ENCODE measurements at regions not wholly inside any gene's neighbourhood (a gene's known extent, or its start where the extent isn't known, plus 50 kb on each side); places are given as distances from the start of the nearest gene placed in this dataset.

DNA sequence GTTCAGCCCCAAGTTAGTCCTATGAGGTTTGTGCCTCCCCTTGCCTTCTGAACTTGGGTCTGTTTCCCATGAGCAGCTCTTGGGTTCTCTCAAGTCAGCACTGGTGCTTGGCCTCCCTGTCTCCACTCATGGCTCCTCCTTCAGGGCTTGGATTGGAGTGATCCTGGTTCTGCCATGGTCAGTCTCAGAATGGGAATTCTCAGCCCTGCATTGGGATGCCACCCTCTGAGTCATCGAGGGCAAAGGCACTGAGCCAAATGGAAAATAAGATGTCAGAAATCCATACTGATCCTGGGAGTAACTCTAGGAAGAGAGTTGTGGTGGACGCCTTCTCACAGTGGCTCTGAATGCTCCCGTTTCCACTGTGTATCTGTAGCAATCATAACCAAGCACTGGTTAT lies 233.4 kb upstream of the HABP2 start:
- no peak overlapping the region for H2AK5ac ChIP-seq (ENCODE audit: low read length)
- DNase-seq = no peak
- no peak overlapping the region for H2BK15ac ChIP-seq (replicated peaks; ENCODE audit: low read depth)
- no CpG with 5 or more reads among the region's 3 CpGs for WGBS (ENCODE audit: extremely low coverage, insufficient coverage, low lambda C conversion rate)
- H3K79me1 ChIP-seq (ENCODE audit: low read length) = no peaks in the 10 kb centered on the region
- no peak overlapping the region for H3K4ac ChIP-seq (ENCODE audit: low read depth, low read length)
- no peak overlapping the region for H3K56ac ChIP-seq (ENCODE audit: low read length)
- no peaks in the 10 kb centered on the region for H3K36me3 ChIP-seq (ENCODE audit: control insufficient read depth, insufficient read depth, low read length)
- H3K4me2 ChIP-seq (ENCODE audit: low read length) = no peak overlapping the region
- H3K4me3 ChIP-seq (ENCODE audit: low read length) = no peak overlapping the region
- H3K18ac ChIP-seq (ENCODE audit: low read length) = no peak overlapping the region
- H4K8ac ChIP-seq (ENCODE audit: low read depth, low read length) = no peak overlapping the region
- no peak overlapping the region for H4K5ac ChIP-seq (ENCODE audit: low read length)
- H3K9ac ChIP-seq (ENCODE audit: low read length) = no peak overlapping the region
- no peak overlapping the region for H3K27ac ChIP-seq (ENCODE audit: low read depth, low read length)
- no peak overlapping the region for H2BK5ac ChIP-seq (ENCODE audit: low read length)
- no peak overlapping the region for H2BK120ac ChIP-seq (ENCODE audit: low read depth, low read length)
- H3K27me3 ChIP-seq (ENCODE audit: insufficient read depth, low read length, poor library complexity) = no peaks in the 10 kb centered on the region
- no peak overlapping the region for H3K23ac ChIP-seq (ENCODE audit: low read length)
- H3K79me2 ChIP-seq (ENCODE audit: control insufficient read depth, insufficient read depth, low read length) = no peaks in the 10 kb centered on the region
- H3K4me1 ChIP-seq (ENCODE audit: control insufficient read depth, low read depth, low read length) = no peaks in the 10 kb centered on the region

DNA sequence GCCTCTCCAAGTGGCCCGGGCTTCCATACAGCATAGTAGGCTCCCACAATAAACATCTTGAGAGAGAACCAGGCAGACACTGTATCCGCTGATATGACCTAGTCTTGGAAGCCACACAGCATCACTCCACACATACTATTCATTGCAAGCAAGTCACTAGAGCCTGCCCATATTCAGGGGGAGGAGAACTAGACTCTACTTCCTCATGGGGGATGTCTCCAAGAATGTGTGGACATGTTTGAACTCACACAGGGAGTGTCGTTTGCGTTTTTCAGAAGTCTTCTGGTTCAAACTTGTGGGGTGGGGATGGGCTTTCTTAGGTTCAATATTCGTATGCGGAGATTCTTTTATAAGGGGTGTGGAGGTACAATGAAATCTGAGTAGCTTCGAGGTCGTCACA lies 232.6 kb upstream of the HABP2 start:
- no CpG with 5 or more reads among the region's 8 CpGs for WGBS (ENCODE audit: extremely low coverage, insufficient coverage, low lambda C conversion rate)
- Histone ChIP-seq H4K5ac (ENCODE audit: low read length) (no peak overlapping the region), H2BK5ac (ENCODE audit: low read length) (no peak overlapping the region), H3K79me1 (ENCODE audit: low read length) (no peaks in the 10 kb centered on the region), H3K27ac (ENCODE audit: low read depth, low read length) (no peak overlapping the region), H4K8ac (ENCODE audit: low read depth, low read length) (no peak overlapping the region), H3K36me3 (ENCODE audit: control insufficient read depth, insufficient read depth, low read length) (no peaks in the 10 kb centered on the region), H2BK15ac (replicated peaks; ENCODE audit: low read depth) (no peak overlapping the region), H3K4me2 (ENCODE audit: low read length) (no peak overlapping the region), H3K4me3 (ENCODE audit: low read length) (no peak overlapping the region), H2AK5ac (ENCODE audit: low read length) (no peak overlapping the region), H3K18ac (ENCODE audit: low read length) (no peak overlapping the region), H3K23ac (ENCODE audit: low read length) (no peak overlapping the region), H3K56ac (ENCODE audit: low read length) (no peak overlapping the region), H3K79me2 (ENCODE audit: control insufficient read depth, insufficient read depth, low read length) (no peaks in the 10 kb centered on the region), H2BK120ac (ENCODE audit: low read depth, low read length) (no peak overlapping the region), H3K4me1 (ENCODE audit: control insufficient read depth, low read depth, low read length) (no peaks in the 10 kb centered on the region), H3K9ac (ENCODE audit: low read length) (no peak overlapping the region), H3K4ac (ENCODE audit: low read depth, low read length) (no peak overlapping the region), H3K27me3 (ENCODE audit: insufficient read depth, low read length, poor library complexity) (no peaks in the 10 kb centered on the region)
- DNase-seq = no peak

DNA sequence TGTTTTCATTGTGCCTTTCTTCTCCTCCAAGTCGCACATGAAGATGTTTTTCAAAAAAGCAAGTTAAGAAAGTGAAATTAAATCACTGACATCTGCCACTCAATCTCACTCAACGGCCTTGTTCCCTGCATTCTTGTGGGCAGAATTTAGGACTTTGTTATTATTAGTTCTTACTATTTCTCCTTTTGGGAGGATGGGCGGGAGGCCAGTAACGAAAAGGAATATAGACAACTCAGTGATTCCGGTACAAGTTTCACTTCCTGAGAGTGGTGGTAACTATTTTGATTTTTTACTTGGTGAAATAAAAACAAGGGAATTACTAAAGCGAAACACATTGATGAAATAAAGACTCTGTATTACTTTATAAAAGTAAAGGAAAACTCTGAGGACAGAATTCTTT lies 231.9 kb upstream of the HABP2 start:
- Histone ChIP-seq H2BK15ac (replicated peaks; ENCODE audit: low read depth) (no peak overlapping the region), H4K5ac (ENCODE audit: low read length) (no peak overlapping the region), H3K4me2 (ENCODE audit: low read length) (no peak overlapping the region), H3K23ac (ENCODE audit: low read length) (no peak overlapping the region), H3K4me3 (ENCODE audit: low read length) (no peak overlapping the region), H3K56ac (ENCODE audit: low read length) (no peak overlapping the region), H3K79me2 (ENCODE audit: control insufficient read depth, insufficient read depth, low read length) (no peaks in the 10 kb centered on the region), H3K4me1 (ENCODE audit: control insufficient read depth, low read depth, low read length) (no peaks in the 10 kb centered on the region), H3K27ac (ENCODE audit: low read depth, low read length) (no peak overlapping the region), H2BK5ac (ENCODE audit: low read length) (no peak overlapping the region), H2BK120ac (ENCODE audit: low read depth, low read length) (no peak overlapping the region), H3K79me1 (ENCODE audit: low read length) (no peaks in the 10 kb centered on the region), H4K8ac (ENCODE audit: low read depth, low read length) (no peak overlapping the region), H2AK5ac (ENCODE audit: low read length) (no peak overlapping the region), H3K9ac (ENCODE audit: low read length) (no peak overlapping the region), H3K36me3 (ENCODE audit: control insufficient read depth, insufficient read depth, low read length) (no peaks in the 10 kb centered on the region), H3K18ac (ENCODE audit: low read length) (no peak overlapping the region), H3K4ac (ENCODE audit: low read depth, low read length) (no peak overlapping the region), H3K27me3 (ENCODE audit: insufficient read depth, low read length, poor library complexity) (no peaks in the 10 kb centered on the region)
- DNase-seq = no peak
- WGBS (ENCODE audit: extremely low coverage, insufficient coverage, low lambda C conversion rate) = no CpG with 5 or more reads among the region's 6 CpGs

GRCh38 chr10:113322843-113323242 lies 230.0 kb upstream of the HABP2 start:
- Histone ChIP-seq H3K27me3 (ENCODE audit: insufficient read depth, low read length, poor library complexity) (no peaks in the 10 kb centered on the region), H3K79me1 (ENCODE audit: low read length) (no peaks in the 10 kb centered on the region), H2BK120ac (ENCODE audit: low read depth, low read length) (no peak overlapping the region), H3K4me1 (ENCODE audit: control insufficient read depth, low read depth, low read length) (peaks cover 7% of the 10 kb centered on the region), H4K8ac (ENCODE audit: low read depth, low read length) (no peak overlapping the region), H3K79me2 (ENCODE audit: control insufficient read depth, insufficient read depth, low read length) (no peaks in the 10 kb centered on the region), H2BK5ac (ENCODE audit: low read length) (no peak overlapping the region), H3K9ac (ENCODE audit: low read length) (no peak overlapping the region), H2BK15ac (replicated peaks; ENCODE audit: low read depth) (no peak overlapping the region), H3K4me2 (ENCODE audit: low read length) (no peak overlapping the region), H3K4me3 (ENCODE audit: low read length) (no peak overlapping the region), H3K56ac (ENCODE audit: low read length) (no peak overlapping the region), H3K36me3 (ENCODE audit: control insufficient read depth, insufficient read depth, low read length) (no peaks in the 10 kb centered on the region), H2AK5ac (ENCODE audit: low read length) (no peak overlapping the region), H3K27ac (ENCODE audit: low read depth, low read length) (no peak overlapping the region), H3K18ac (ENCODE audit: low read length) (no peak overlapping the region), H4K5ac (ENCODE audit: low read length) (no peak overlapping the region), H3K4ac (ENCODE audit: low read depth, low read length) (no peak overlapping the region), H3K23ac (ENCODE audit: low read length) (no peak overlapping the region)
- DNase-seq = no peak
- no CpG with 5 or more reads among the region's 4 CpGs for WGBS (ENCODE audit: extremely low coverage, insufficient coverage, low lambda C conversion rate)

DNA sequence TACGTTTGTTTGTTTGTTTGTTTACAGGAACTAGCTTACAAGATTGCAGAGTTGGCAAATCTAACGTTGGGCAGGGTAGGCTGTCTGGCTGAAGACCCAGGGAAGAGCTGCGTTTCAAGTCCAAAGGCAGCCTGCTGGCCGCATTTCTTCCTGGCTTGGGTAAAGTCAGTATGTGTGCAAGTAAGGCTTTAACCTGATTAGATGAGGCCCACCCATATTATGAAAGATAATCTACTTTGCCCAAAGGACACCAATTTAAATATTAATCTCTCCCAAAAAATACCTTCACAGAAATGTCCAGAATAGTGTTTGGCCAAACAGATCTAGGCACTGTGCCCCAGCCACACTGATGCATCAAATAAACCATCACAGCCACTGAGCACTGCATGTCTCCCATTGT lies 228.9 kb upstream of the HABP2 start:
- Histone ChIP-seq H4K8ac (ENCODE audit: low read depth, low read length) (no peak overlapping the region), H2BK5ac (ENCODE audit: low read length) (no peak overlapping the region), H2BK15ac (replicated peaks; ENCODE audit: low read depth) (no peak overlapping the region), H3K4ac (ENCODE audit: low read depth, low read length) (no peak overlapping the region), H3K79me1 (ENCODE audit: low read length) (no peaks in the 10 kb centered on the region), H3K4me2 (ENCODE audit: low read length) (no peak overlapping the region), H2BK120ac (ENCODE audit: low read depth, low read length) (no peak overlapping the region), H4K5ac (ENCODE audit: low read length) (no peak overlapping the region), H3K9ac (ENCODE audit: low read length) (no peak overlapping the region), H3K27ac (ENCODE audit: low read depth, low read length) (no peak overlapping the region), H3K23ac (ENCODE audit: low read length) (no peak overlapping the region), H3K56ac (ENCODE audit: low read length) (no peak overlapping the region), H3K4me1 (ENCODE audit: control insufficient read depth, low read depth, low read length) (peaks cover 7% of the 10 kb centered on the region), H3K18ac (ENCODE audit: low read length) (no peak overlapping the region), H3K27me3 (ENCODE audit: insufficient read depth, low read length, poor library complexity) (no peaks in the 10 kb centered on the region), H3K79me2 (ENCODE audit: control insufficient read depth, insufficient read depth, low read length) (no peaks in the 10 kb centered on the region), H3K36me3 (ENCODE audit: control insufficient read depth, insufficient read depth, low read length) (no peaks in the 10 kb centered on the region), H2AK5ac (ENCODE audit: low read length) (no peak overlapping the region), H3K4me3 (ENCODE audit: low read length) (no peak overlapping the region)
- no peak for DNase-seq
- no CpG with 5 or more reads among the region's 4 CpGs for WGBS (ENCODE audit: extremely low coverage, insufficient coverage, low lambda C conversion rate)

Measured in mesendoderm (in vitro differentiated cells).